SU-DHL-6 (cell line): ENCODE measurements at regions not wholly inside any gene's neighbourhood (a gene's known extent, or its start where the extent isn't known, plus 50 kb on each side); places are given as distances from the start of the nearest gene placed in this dataset.
A peak's percentile ranks its signal among the peaks of the same experiment; 100 is the strongest.

Source experiments
- H2AFZ ChIP-seq: fragments of 200-600 bp; sonication (generic); 2 replicates; pipeline ENCODE4 v1.6.1; 2014; ENCODE audit warnings: low read depth, mild to moderate bottlenecking, moderate library complexity, mixed read lengths, antibody characterized with exemption, low read length; ENCODE audit not compliant: severe bottlenecking
- H3F3A ChIP-seq: fragments of 200-600 bp; shearing (Covaris generic); 2 replicates; pipeline ENCODE4 v1.6.0; 2016; ENCODE audit warnings: antibody characterized with exemption, mild to moderate bottlenecking; ENCODE audit not compliant: insufficient read depth
- H3K27ac ChIP-seq: fragments of 200-600 bp; sonication (generic); 2 replicates; pipeline ENCODE4 v1.5.1; 2016; ENCODE audit warnings: low read depth, mild to moderate bottlenecking, low read length, moderate library complexity, mixed read lengths
- H3K27me3 ChIP-seq: fragments of 200-600 bp; sonication (generic), shearing (Covaris generic); 2 replicates; pipeline ENCODE4 v1.6.0; 2014; ENCODE audit warnings: mild to moderate bottlenecking, low read length
- H3K36me3 ChIP-seq: fragments of 200-600 bp; sonication (generic); 2 replicates; pipeline ENCODE4 v1.6.1; 2014; ENCODE audit warnings: mild to moderate bottlenecking, low read length, mixed read lengths
- H3K4me2 ChIP-seq: fragments of 300-600, 200-600 bp; shearing (Covaris generic), sonication (generic); 2 replicates; pipeline ENCODE4 v1.6.0; 2014; ENCODE audit warnings: low read length, low read depth, mild to moderate bottlenecking; ENCODE audit not compliant: poor library complexity, severe bottlenecking
- H3K4me3 ChIP-seq: fragments of 200-600 bp; sonication (generic); 2 replicates; pipeline ENCODE4 v1.5.1; 2014; ENCODE audit warnings: antibody characterized with exemption, low read length, mild to moderate bottlenecking, mixed read lengths; ENCODE audit not compliant: insufficient read depth, poor library complexity, severe bottlenecking
- H3K79me2 ChIP-seq: fragments of 200-600 bp; sonication (generic); 2 replicates; pipeline ENCODE4 v1.6.1; 2014; ENCODE audit warnings: mild to moderate bottlenecking, low read length, moderate library complexity; ENCODE audit not compliant: insufficient read depth
- H3K9ac ChIP-seq: fragments of 200-600 bp; sonication (generic); 2 replicates; pipeline ENCODE4 v1.7.0; 2014; ENCODE audit warnings: mild to moderate bottlenecking, low read length
- H3K9me2 ChIP-seq: fragments of 200-600 bp; sonication (generic); replicated peaks from 2 replicates; pipeline ENCODE4 v1.6.1; 2014; ENCODE audit warnings: low read length; ENCODE audit not compliant: insufficient read depth
- H3K9me3 ChIP-seq: fragments of 200-600 bp; sonication (generic); 2 replicates; pipeline ENCODE4 v1.6.1; 2014; ENCODE audit warnings: low read length, mixed read lengths; ENCODE audit not compliant: insufficient read depth
- H4K20me1 ChIP-seq: fragments of 200-600 bp; sonication (generic); 2 replicates; pipeline ENCODE4 v1.6.1; 2014; ENCODE audit warnings: low read depth, mild to moderate bottlenecking, antibody characterized with exemption, low read length, moderate library complexity, mixed read lengths
- CTCF ChIP-seq: fragments of 200-600 bp; sonication (generic); IDR thresholded peaks from one replicate; pipeline ENCODE4 v1.5.1; 2017; ENCODE audit warnings: antibody characterized with exemption, mild to moderate bottlenecking, low read length, moderate library complexity; ENCODE audit not compliant: insufficient read depth, poor library complexity, severe bottlenecking
- EZH2phosphoT487 ChIP-seq: fragments of 200-600 bp; sonication (generic), shearing (Covaris generic); conservative IDR thresholded peaks from 2 replicates; pipeline ENCODE4 v1.6.1; 2018; ENCODE audit warnings: mild to moderate bottlenecking, antibody characterized with exemption, low read length, moderate library complexity, mixed read lengths

GRCh38 chr5:44538797-44539601, 149.8 kb upstream of the FGF10 start:
- Histone ChIP-seq H3K9me2 (no peaks in the 10 kb centered on the region), H4K20me1 (no peaks in the 10 kb centered on the region), H3F3A (no peaks in the 10 kb centered on the region), H3K4me2 (no peak overlapping the region), H3K27ac (no peak overlapping the region), H3K36me3 (no peaks in the 10 kb centered on the region), H3K4me3 (no peak overlapping the region), H3K9me3 (no peaks in the 10 kb centered on the region), H2AFZ (no peak overlapping the region), H3K9ac (no peak overlapping the region), H3K79me2 (no peaks in the 10 kb centered on the region), H3K27me3 (no peaks in the 10 kb centered on the region)
- TF ChIP-seq CTCF, result no peak
- TF ChIP-seq EZH2phosphoT487, result no peak

- H3K27me3 ChIP-seq, result no peaks in the 10 kb centered on the region
- H3K9ac ChIP-seq, result no peak overlapping the region
- no peak overlapping the region for H3K4me2 ChIP-seq
- H4K20me1 ChIP-seq, result no peaks in the 10 kb centered on the region
- H3K9me2 ChIP-seq, result no peaks in the 10 kb centered on the region
- H3K27ac ChIP-seq, result no peak overlapping the region
- no peaks in the 10 kb centered on the region for H3K79me2 ChIP-seq
- no peaks in the 10 kb centered on the region for H3K36me3 ChIP-seq
- TF ChIP-seq EZH2phosphoT487 (no peak), CTCF (peak; percentile 72)
- H3F3A ChIP-seq, result no peaks in the 10 kb centered on the region
- H3K9me3 ChIP-seq, result no peaks in the 10 kb centered on the region
- no peak overlapping the region for H2AFZ ChIP-seq
- H3K4me3 ChIP-seq, result no peak overlapping the region
Observed at GRCh38 chr5:44536650-44537260, 147.5 kb upstream of the FGF10 start.

- H4K20me1 ChIP-seq, result no peaks in the 10 kb centered on the region
- H3K9ac ChIP-seq, result no peak overlapping the region
- no peaks in the 10 kb centered on the region for H3K79me2 ChIP-seq
- H2AFZ ChIP-seq, result no peak overlapping the region
- no peak overlapping the region for H3K4me3 ChIP-seq
- H3K4me2 ChIP-seq, result no peak overlapping the region
- H3K27me3 ChIP-seq, result no peaks in the 10 kb centered on the region
- H3K27ac ChIP-seq, result no peak overlapping the region
- H3F3A ChIP-seq, result no peaks in the 10 kb centered on the region
- TF ChIP-seq EZH2phosphoT487 (no peak), CTCF (no peak)
- H3K36me3 ChIP-seq, result no peaks in the 10 kb centered on the region
- H3K9me3 ChIP-seq, result no peaks in the 10 kb centered on the region
- H3K9me2 ChIP-seq, result no peaks in the 10 kb centered on the region
Observed at GRCh38 chr5:44535621-44536020, 146.4 kb upstream of the FGF10 start.
